Activated T-helper 2 cell treated with anti-CD3 and anti-CD28 coated beads, Interferon-gamma antibody, Interleukin-2, Interleukin-4, amounts not matched to agents 10 μg/mL and 5 μg/mL and 100 μg/mL, durations not matched to agents 14 hours and 24 hours and 36 hours (primary cell): ENCODE measurements at regions not wholly inside any gene's neighbourhood (a gene's known extent, or its start where the extent isn't known, plus 50 kb on each side); places are given as distances from the start of the nearest gene placed in this dataset.

Experiments
- DNase-seq: peaks from one replicate; pipeline ENCODE4 v3.0.0; 2021; ENCODE audit warnings: low spot score
- H3K27ac Mint-ChIP-seq: one replicate; pipeline ENCODE4 v1.8.0; 2021; ENCODE audit warnings: mixed read lengths
- H3K27me3 Mint-ChIP-seq: one replicate; pipeline ENCODE4 v1.8.0; 2021; ENCODE audit warnings: low read depth, mixed read lengths
- H3K36me3 Mint-ChIP-seq: one replicate; pipeline ENCODE4 v1.8.0; 2021; ENCODE audit warnings: low read depth, mixed read lengths
- H3K4me1 Mint-ChIP-seq: one replicate; pipeline ENCODE4 v1.8.0; 2021; ENCODE audit warnings: low read depth, mixed read lengths
- H3K4me3 Mint-ChIP-seq: one replicate; pipeline ENCODE4 v1.8.0; 2021; ENCODE audit warnings: low read depth, mild to moderate bottlenecking, moderate library complexity, mixed read lengths
- H3K9me3 Mint-ChIP-seq: one replicate; pipeline ENCODE4 v1.8.0; 2021; ENCODE audit warnings: mixed read lengths
- intact Hi-C: fragments of 100-400 bp; cut with micrococcal nuclease; formaldehyde crosslinking; loops from one replicate; pipeline ENCODE4 v1.15.1; 2023

DNA sequence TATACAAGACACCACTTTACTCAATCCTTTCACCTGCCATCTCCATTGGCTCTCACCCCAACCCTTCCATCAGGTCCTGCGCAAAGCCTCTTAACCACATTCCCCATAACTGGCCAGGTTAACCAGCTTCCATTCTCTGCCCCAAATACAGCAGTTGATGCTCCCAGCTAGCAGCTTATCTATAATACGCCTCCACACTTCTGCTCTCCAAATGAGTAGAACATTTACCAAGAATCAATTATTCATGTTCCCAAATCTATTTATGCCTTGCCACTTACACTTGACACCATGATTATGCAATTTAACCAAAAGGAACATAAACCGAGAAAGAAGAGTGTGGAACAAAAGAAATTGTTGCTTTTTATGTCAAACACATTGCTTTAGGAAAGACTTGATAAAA lies 103.7 kb upstream of the TPM1 start:
- no peak for DNase-seq
- Mint-ChIP-seq H3K4me3 (no peak overlapping the region), H3K36me3 (no peaks in the 10 kb centered on the region), H3K9me3 (no peaks in the 10 kb centered on the region), H3K4me1 (peaks cover 24% of the 10 kb centered on the region), H3K27ac (no peak overlapping the region), H3K27me3 (peaks cover 16% of the 10 kb centered on the region)
- intact Hi-C loops, result no loop called here

GRCh38 chr15:62940093-62940754 lies 102.3 kb upstream of the TPM1 start:
- Mint-ChIP-seq H3K36me3 (no peaks in the 10 kb centered on the region), H3K27ac (no peak overlapping the region), H3K9me3 (no peaks in the 10 kb centered on the region), H3K4me1 (peaks cover 24% of the 10 kb centered on the region), H3K27me3 (peaks cover 13% of the 10 kb centered on the region), H3K4me3 (no peak overlapping the region)
- DNase-seq, result no peak
- intact Hi-C loops, result no loop called here

- Mint-ChIP-seq H3K4me3 (no peak overlapping the region), H3K27me3 (peaks cover 11% of the 10 kb centered on the region), H3K4me1 (peaks cover 23% of the 10 kb centered on the region), H3K27ac (no peak overlapping the region), H3K9me3 (no peaks in the 10 kb centered on the region), H3K36me3 (no peaks in the 10 kb centered on the region)
- DNase-seq, result no peak
- intact Hi-C loops, result no loop called here
Observed at GRCh38 chr15:62940755-62941361, 101.7 kb upstream of the TPM1 start.

DNA sequence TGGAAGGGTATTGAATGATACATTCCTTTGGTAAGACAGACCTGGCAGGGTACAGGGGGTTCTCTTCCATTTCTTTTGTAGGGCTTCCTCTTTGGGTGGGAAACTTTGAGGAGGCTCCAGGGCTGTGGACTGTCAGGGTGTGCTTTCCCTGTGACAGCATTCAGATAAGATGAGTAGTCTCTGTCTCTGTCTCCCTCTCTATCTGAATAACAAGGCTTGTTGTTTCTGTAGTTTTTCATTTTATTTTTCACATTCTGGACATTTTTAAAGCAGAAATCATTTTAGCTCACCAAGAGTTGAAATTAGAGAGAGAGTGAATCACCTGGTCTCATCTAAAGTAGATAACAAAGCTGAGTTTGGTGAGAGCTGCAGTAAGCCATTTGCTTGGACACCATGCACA lies 100.8 kb upstream of the TPM1 start:
- no peak for DNase-seq
- Mint-ChIP-seq H3K36me3 (no peaks in the 10 kb centered on the region), H3K27me3 (peaks cover 6% of the 10 kb centered on the region), H3K27ac (no peak overlapping the region), H3K9me3 (no peaks in the 10 kb centered on the region), H3K4me1 (peaks cover 21% of the 10 kb centered on the region), H3K4me3 (no peak overlapping the region)
- intact Hi-C loops, result no loop called here

- intact Hi-C loops, result no loop called here
- H3K4me3 Mint-ChIP-seq, result no peak overlapping the region
- peaks cover 5% of the 10 kb centered on the region for H3K27me3 Mint-ChIP-seq
- no peak for DNase-seq
- no peak overlapping the region for H3K27ac Mint-ChIP-seq
- no peaks in the 10 kb centered on the region for H3K9me3 Mint-ChIP-seq
- H3K36me3 Mint-ChIP-seq, result no peaks in the 10 kb centered on the region
- H3K4me1 Mint-ChIP-seq, result peaks cover 21% of the 10 kb centered on the region
Observed at GRCh38 chr15:62942428-62942827, 100.1 kb upstream of the TPM1 start.

DNA sequence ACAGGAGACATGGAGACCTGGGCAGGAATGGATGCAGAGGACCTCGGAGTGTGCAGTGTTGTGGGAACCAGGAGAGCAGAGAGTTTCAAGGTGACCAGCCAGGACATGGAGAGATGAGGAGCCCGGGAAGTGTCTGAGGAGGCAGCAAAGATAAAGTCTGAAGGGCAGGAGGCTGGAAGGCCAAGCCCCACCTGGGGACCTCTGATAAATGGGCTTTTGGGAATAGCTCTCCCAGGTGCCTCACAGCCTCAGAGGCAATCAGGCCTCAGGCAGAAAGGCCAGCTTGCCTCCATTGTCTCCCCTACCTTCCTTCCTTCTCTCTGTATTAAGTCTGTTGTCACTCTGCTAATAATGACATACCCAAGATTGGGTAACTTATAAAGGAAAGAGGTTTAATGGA lies 97.5 kb upstream of the TPM1 start:
- intact Hi-C loops, result no loop called here
- Mint-ChIP-seq H3K9me3 (no peaks in the 10 kb centered on the region), H3K4me3 (no peak overlapping the region), H3K36me3 (no peaks in the 10 kb centered on the region), H3K27me3 (peaks cover 23% of the 10 kb centered on the region), H3K27ac (no peak overlapping the region), H3K4me1 (peaks cover 8% of the 10 kb centered on the region)
- DNase-seq, result no peak

DNA sequence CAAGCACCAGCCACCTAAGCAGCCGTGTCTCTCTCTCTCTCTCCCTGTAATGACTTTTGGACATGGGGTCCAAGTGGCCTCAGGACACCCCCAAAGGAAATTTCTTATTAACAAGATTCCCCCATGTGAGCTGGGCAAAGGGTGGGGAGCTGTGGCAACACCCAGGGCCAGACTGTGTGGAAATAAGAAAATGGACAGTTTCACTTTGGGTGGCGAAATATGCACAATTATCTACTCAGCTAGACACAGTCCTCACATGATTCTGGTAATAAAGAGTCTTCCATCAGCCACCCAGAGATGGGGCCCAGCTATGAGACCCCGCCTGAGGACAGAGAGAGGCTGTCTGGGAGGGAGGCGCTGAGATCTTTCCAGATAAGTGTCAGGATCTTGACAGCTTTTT lies 96.8 kb upstream of the TPM1 start:
- Mint-ChIP-seq H3K27me3 (peaks cover 25% of the 10 kb centered on the region), H3K27ac (no peak overlapping the region), H3K9me3 (no peaks in the 10 kb centered on the region), H3K4me3 (no peak overlapping the region), H3K36me3 (no peaks in the 10 kb centered on the region), H3K4me1 (peaks cover 3% of the 10 kb centered on the region)
- no peak for DNase-seq
- intact Hi-C loops, result no loop called here

DNA sequence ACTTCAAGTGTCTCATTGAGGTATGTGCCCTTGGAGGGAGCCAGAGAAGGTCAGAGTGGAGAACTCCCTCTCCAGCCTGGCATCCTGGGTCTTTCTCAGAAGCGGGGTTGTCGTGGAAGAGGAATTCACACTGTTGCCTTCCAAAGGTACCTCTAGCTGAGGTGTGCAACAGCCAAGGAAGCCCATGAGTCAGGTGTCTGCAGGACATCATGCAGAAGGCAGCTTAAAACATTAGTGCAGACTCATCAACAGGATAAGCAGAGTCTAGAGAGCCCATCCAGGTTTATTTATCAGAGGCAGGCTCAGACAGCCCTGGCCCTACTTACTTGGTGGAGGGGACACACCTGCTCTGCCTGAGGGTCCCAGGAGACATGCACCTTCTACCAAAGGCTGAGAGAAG lies 95.6 kb upstream of the TPM1 start:
- Mint-ChIP-seq H3K9me3 (no peaks in the 10 kb centered on the region), H3K4me3 (no peak overlapping the region), H3K27ac (no peak overlapping the region), H3K4me1 (no peaks in the 10 kb centered on the region), H3K36me3 (no peaks in the 10 kb centered on the region), H3K27me3 (peaks cover 33% of the 10 kb centered on the region)
- intact Hi-C loops, result no loop called here
- no peak for DNase-seq

DNA sequence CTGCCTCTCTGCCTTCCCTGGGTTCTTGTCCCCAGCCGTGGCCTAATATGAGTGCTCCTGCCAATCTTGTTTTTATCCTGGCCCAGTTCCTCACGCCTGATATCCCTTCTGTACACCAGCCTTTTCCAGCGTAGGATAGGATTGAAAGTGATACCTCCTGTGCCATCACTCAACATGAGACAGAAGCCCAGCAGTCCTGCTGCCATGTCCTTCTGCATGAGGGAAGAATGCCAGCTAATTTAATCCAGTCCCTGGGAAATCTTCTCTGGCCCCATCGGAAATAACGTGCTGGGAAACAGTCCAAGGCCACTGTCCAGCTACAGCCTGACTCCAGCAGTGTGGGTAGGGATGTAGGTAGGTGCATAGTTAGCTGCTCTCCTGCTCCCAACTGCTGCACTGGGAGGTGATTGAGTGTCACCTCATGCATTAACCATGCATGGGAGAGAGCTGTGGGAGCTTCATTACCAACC lies 92.0 kb upstream of the TPM1 start:
- Mint-ChIP-seq H3K36me3 (no peaks in the 10 kb centered on the region), H3K9me3 (no peaks in the 10 kb centered on the region), H3K27me3 (peaks cover 45% of the 10 kb centered on the region), H3K27ac (no peak overlapping the region), H3K4me1 (no peaks in the 10 kb centered on the region), H3K4me3 (no peak overlapping the region)
- intact Hi-C loops, result no loop called here
- DNase-seq, result no peak

DNA sequence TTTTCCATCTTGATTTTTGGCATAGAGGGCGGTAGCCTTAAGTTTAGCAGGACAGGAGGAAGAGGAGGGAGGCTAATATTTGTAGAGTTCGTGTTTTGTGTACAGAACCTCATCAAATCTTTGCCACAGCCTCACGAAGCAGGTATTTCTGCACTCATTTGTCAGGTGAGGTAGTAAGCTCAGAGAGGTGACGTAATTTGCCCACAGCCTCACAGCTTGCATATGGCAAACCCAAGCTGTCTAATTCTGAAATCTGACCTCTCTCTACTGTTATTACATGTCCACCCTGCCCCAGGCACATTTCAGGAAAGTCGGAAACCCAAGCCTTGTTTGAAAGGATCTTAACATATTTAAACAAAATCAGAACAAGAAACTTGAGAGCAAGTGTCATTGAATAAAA lies 91.1 kb upstream of the TPM1 start:
- Mint-ChIP-seq H3K4me3 (no peak overlapping the region), H3K9me3 (no peaks in the 10 kb centered on the region), H3K4me1 (no peaks in the 10 kb centered on the region), H3K36me3 (no peaks in the 10 kb centered on the region), H3K27me3 (peaks cover 46% of the 10 kb centered on the region), H3K27ac (no peak overlapping the region)
- intact Hi-C loops, result no loop called here
- DNase-seq, result no peak

DNA sequence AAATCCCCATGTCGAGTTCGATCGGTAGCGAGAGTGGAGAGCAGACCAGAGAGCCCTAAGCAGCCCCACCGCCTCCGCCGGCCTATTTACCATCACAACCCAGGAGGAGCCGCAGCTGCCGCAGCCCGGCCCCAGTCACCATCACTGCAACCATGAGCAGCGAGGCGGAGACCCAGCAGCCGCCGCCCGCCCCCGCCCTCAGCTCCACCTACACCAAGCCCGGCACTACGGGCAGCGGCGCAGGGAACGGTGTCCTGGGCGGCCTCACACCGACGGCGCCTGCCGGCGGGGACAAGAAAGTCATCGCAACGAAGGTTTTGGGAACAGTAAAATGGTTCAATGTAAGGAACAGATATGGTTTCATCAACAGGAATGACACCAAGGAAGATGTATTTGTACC lies 89.5 kb upstream of the TPM1 start:
- intact Hi-C loops, result no loop called here
- H3K9me3 Mint-ChIP-seq, result no peaks in the 10 kb centered on the region
- no peak overlapping the region for H3K27ac Mint-ChIP-seq
- H3K4me1 Mint-ChIP-seq, result no peaks in the 10 kb centered on the region
- no peak for DNase-seq
- no peaks in the 10 kb centered on the region for H3K36me3 Mint-ChIP-seq
- no peak overlapping the region for H3K4me3 Mint-ChIP-seq
- peaks cover 41% of the 10 kb centered on the region for H3K27me3 Mint-ChIP-seq

- intact Hi-C loops, result no loop called here
- H3K27me3 Mint-ChIP-seq, result peaks cover 37% of the 10 kb centered on the region
- H3K27ac Mint-ChIP-seq, result no peak overlapping the region
- DNase-seq, result no peak
- H3K4me1 Mint-ChIP-seq, result no peaks in the 10 kb centered on the region
- H3K36me3 Mint-ChIP-seq, result no peaks in the 10 kb centered on the region
- H3K4me3 Mint-ChIP-seq, result no peak overlapping the region
- no peaks in the 10 kb centered on the region for H3K9me3 Mint-ChIP-seq
Observed at GRCh38 chr15:62953496-62954045, 89.0 kb upstream of the TPM1 start.

DNA sequence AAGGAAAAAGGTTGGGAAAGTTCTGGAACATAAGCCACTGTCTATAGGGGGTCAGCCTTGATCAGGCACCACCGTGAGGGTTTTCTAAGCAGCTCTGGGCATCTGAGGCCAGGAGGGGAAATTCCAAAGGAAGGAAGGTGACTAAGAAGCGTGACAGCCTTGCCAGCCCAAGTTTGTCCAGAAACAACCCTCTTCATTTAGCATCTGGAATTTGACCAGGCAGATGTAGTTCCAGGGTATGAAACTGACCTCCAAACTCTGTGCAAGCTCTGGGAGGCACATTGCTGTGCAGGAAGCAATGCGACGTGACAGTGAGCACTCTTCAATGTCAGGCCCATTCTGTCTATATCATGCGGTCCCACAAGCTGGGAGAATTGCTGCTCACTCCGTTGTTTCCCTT lies 85.4 kb upstream of the TPM1 start:
- H3K36me3 Mint-ChIP-seq, result no peaks in the 10 kb centered on the region
- peaks cover 19% of the 10 kb centered on the region for H3K27me3 Mint-ChIP-seq
- H3K4me3 Mint-ChIP-seq, result no peak overlapping the region
- no peaks in the 10 kb centered on the region for H3K9me3 Mint-ChIP-seq
- H3K4me1 Mint-ChIP-seq, result no peaks in the 10 kb centered on the region
- no peak overlapping the region for H3K27ac Mint-ChIP-seq
- intact Hi-C loops, result no loop called here
- DNase-seq, result no peak
